ENCODE measurements at regions not wholly inside any gene's neighbourhood (a gene's known extent, or its start where the extent isn't known, plus 50 kb on each side); places are given as distances from the start of the nearest gene placed in this dataset.

DNA sequence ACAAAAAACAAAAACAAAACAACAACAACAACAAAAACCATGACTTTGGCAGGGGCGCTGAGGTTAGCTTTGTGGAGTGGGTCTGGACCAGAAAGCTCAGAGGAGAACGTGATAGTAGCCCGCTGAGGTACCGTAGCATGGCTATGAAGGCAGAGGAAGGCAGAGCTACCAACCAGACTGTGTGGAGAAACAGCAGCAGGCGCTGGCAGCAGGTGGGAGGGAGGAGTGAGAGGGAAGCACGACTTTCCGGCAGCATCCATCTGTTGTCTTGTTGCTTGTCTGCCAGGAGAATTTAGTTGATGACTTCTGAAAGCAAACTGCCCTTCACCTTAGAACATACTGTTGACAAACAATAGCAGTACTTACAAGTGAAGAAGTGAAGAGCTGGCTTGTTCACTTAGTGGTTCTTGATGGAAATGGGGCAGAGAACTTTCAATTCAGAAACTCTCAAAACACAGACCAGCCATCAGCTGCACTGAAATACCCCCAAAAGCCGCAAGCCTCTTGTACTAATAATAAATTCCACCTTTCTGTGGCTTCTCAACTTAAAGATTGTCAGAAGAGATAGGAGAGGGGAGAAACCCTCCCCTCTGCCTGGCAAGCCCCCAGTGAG, 447.2 kb downstream of the SLITRK2 start:
- TF ChIP-seq ELF4 (IDR thresholded peaks at IDR 0.05) (no peak), BHLHE40 (IDR thresholded peaks at IDR 0.05; ENCODE audit: borderline replicate concordance) (no peak), ARNT (IDR thresholded peaks at IDR 0.05) (no peak), NFRKB (IDR thresholded peaks at IDR 0.05) (no peak), TARDBP (IDR thresholded peaks at IDR 0.05) (no peak), FOXA1 (IDR thresholded peaks at IDR 0.05) (no peak), L3MBTL2 (conservative IDR thresholded peaks at IDR 0.05) (no peak)
- TF ChIP-seq, protein P1, sequence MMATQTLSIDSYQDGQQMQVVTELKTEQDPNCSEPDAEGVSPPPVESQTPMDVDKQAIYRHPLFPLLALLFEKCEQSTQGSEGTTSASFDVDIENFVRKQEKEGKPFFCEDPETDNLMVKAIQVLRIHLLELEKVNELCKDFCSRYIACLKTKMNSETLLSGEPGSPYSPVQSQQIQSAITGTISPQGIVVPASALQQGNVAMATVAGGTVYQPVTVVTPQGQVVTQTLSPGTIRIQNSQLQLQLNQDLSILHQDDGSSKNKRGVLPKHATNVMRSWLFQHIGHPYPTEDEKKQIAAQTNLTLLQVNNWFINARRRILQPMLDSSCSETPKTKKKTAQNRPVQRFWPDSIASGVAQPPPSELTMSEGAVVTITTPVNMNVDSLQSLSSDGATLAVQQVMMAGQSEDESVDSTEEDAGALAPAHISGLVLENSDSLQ (IDR thresholded peaks at IDR 0.05), result no peak
- ChIA-PET CTCF (no interaction called here), POLR2A (no interaction called here)
- no peak for DNase-seq (ENCODE audit: extremely low spot score)

DNA sequence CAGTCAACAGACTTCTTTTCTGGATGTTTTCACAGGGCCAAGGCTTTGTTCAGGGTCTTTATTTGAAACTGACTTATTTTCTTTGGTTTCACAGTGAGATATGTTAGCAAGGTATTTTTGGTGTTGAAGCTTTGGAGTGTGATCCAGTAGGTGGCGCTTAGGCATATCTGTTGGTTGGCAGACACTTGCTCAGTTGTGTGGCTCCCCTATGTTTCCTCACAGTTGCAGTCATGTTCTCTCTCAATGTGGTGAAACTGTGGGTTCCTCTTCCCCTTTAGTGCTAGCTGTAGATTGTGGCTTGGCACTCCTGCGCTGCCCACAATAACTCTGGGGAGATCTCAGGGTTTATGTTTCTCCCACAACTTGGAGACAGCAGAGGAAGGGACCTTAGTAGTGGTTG, 460.8 kb downstream of the SLITRK2 start:
- ChIA-PET POLR2A (no interaction called here), CTCF (no interaction called here)
- no peak for TF ChIP-seq L3MBTL2 (conservative IDR thresholded peaks at IDR 0.05)
- no peak for TF ChIP-seq LEF1 (IDR thresholded peaks at IDR 0.05; ENCODE audit: borderline replicate concordance)
- TF ChIP-seq FOXA1 (IDR thresholded peaks at IDR 0.05), result no peak
- TF ChIP-seq FOXK2 (IDR thresholded peaks at IDR 0.05), result no peak
- TF ChIP-seq ARNT (IDR thresholded peaks at IDR 0.05), result no peak
- TF ChIP-seq BHLHE40 (IDR thresholded peaks at IDR 0.05; ENCODE audit: borderline replicate concordance), result no peak
- TF ChIP-seq SUZ12 (IDR thresholded peaks at IDR 0.05), result no peak
- TF ChIP-seq TARDBP (IDR thresholded peaks at IDR 0.05), result no peak
- TF ChIP-seq, protein P1 (IDR thresholded peaks at IDR 0.05), result no peak
- TF ChIP-seq NFRKB (IDR thresholded peaks at IDR 0.05), result no peak
- no peak for TF ChIP-seq ELF4 (IDR thresholded peaks at IDR 0.05)
- TF ChIP-seq HDGF (IDR thresholded peaks at IDR 0.05; ENCODE audit: borderline replicate concordance), result no peak
- DNase-seq (ENCODE audit: extremely low spot score), result no peak
